NCI-H748 (cell line): ENCODE measurements at regions not wholly inside any gene's neighbourhood (a gene's known extent, or its start where the extent isn't known, plus 50 kb on each side); places are given as distances from the start of the nearest gene placed in this dataset.
"Not testable (repeated sequence)": the region's sequence is repeated elsewhere in the genome, so short reads cannot be mapped to it uniquely, and the experiment has no call there.

Source experiments
- DNase-seq: peaks from one replicate; lab custom pipeline; 2025; ENCODE audit not compliant: unreplicated experiment; lab: John Stamatoyannopoulos, UW

DNA sequence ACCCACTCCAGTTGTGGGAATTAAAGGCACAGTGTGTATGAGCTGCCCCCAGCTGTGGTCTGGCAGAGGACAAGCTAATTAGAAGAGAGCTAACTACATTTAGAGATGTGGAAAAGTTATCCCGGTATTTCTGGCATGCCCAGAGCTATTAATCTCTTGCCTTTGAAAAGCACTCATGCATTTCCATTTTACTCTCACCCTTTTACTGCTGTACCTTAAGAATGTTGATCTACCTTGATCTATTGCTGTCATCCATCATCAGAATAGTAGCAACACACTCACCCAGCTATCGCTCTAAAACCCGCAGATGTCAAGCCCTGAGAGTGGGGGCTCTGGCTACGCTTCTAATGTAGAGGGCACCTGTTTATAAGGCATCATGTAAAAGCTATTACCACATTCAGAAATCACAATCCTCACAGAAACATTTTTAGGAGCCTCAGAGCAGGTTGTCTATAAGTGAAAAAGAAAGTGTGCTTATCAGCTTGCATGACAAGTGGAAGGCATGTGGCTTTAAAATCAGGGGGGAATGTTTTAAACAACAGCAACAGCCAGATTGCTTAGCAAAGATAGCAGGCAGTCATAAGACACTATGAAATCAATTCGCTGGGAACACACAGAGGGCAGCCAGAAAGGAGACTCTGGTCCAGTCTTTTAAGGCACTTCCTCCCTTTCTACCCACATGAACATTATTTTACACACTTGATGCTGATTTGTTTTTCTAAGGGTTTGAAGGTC is 224.2 kb upstream of the IRS2 start:
- no peak for DNase-seq

DNA sequence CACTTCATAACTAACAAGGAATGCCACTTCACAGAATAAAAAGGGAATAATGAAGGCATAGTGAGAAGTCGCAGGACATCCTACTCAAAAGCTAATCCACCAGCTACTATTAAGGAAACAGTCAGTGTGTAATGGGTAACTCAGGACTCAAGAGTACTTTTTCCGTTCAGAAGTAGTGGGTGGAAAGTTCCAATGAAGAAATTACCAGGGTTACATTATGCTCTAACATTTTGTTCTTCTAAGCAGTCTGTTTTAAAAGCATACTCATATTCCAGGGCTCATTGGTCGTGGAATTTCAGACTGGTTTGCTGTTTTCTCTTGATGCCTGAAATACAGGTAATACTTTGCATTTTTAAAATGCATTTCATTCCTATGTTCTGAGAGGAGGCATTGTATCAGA is 222.4 kb upstream of the IRS2 start:
- no peak for DNase-seq

DNA sequence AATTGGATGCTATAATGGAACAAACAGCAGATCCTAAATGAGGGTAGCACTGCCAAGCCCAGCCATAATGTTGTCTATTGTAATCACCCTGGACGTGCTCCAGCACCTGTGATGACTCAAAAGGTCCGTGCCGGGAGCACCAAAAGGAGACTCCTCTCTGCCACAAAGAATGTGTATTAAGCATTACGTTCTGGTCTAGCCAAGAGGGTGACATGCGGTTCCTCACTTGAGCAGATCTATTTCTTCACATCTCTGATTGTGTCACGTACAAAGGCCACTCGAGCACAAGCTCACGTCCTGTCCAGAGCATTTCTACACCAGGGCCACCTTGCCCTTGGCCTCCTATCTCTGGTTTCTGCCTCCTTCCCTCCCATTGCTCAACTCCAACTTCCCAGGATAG is 219.9 kb upstream of the IRS2 start:
- peak; percentile 29 for DNase-seq

DNA sequence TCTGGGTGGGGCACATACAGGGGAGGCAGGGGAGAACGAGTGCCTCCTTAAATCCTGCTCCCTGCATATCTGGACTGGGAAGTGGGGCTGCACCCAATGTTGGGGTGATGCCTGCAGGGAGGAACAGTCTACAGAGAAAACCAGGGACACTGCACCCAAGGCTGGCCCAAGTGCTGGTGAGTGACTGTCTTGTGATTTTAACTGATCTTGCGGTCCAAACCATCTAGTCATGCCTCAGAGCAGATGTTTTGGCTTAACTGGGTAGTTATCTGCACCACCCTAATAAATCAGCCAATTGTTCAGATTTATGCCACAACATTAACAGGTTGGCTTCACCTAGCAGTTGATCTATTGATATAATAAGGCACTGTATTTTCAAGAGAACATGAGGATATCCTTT is 219.2 kb upstream of the IRS2 start:
- DNase-seq, result no peak

DNA sequence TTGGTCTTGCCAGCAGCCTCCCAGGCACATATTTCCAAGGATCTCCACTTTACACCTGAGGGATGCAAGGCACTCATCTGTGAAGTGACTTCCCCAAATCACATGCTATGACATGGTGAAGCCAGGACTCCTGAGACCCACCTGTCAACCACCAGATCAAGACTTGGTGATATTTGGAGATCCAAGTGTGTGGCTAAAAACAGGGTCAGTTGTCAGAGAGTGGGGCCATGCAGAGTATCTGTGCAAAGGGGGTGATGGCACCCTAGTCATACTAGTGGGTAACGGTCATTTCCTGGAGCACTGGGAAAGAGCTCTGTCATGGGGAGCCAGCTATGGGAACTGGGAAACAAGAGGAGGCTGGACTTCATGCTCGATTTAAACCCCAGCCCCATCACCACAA is 218.4 kb upstream of the IRS2 start:
- DNase-seq, result no peak

DNA sequence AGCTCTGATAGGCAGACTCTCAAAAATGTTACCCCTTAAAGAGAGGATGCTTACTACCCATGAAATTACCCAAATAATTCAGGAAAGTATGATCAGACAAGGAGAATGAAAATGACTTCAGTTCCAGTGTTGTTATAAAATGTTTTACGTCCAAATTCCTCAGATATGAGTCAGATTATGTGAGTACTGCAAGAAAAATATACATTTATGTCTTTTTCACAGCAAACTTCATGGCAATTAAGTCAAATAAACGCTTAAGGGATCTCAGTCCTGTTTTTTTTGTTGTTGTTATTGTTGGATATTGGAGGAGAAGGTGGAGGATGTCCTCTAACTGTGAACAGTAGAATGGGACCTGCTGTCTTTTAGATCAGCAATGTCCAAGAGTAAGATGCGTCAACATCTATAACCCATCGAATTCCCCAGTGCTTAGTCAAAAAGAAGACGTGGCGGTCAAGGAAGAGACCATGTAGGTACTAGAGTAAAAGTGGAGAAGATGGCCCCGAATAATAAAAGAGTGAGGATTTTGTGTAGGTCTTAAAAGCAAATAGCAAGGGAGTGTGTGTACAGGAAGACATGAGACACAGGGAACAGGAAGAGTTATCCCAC is 215.4 kb upstream of the IRS2 start:
- DNase-seq, result no peak

DNA sequence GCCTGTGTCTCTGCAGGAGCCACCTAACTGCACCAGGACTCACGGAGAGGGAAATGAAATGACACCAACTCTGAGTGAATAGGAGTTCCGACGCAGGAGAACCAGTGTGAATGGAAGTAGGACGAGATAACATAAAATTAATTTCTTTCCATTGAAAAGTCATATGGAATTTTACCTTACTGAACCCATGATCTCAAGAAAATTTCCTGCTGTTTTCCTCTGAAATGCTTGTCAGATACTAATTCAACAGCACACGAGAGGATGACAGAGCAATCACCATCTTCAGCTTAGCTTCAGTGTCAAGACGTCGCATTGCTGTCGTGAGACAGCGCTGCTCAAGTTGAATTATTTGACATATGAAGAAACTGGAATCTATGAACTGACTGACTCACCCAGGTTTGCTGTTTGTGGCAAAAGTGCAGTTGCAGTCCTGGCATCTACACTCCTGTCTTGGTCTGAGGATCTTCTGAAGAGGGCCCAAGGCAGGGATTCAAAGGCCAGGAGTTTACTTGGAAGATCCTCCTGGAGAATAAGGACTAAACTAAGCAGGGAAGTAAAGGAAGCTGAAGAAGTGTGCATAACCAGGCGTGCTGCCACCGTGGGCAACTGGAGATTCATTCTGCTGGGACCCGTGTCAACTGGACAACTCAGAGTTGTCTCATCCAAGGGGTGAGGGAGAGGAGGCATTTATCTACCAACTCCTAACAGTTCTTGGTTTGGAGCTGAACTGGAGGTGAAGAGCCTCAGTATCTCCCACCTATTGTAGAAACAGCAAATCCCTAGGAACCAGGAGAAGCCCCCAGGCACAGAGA is 214.4 kb upstream of the IRS2 start:
- DNase-seq, result no peak

DNA sequence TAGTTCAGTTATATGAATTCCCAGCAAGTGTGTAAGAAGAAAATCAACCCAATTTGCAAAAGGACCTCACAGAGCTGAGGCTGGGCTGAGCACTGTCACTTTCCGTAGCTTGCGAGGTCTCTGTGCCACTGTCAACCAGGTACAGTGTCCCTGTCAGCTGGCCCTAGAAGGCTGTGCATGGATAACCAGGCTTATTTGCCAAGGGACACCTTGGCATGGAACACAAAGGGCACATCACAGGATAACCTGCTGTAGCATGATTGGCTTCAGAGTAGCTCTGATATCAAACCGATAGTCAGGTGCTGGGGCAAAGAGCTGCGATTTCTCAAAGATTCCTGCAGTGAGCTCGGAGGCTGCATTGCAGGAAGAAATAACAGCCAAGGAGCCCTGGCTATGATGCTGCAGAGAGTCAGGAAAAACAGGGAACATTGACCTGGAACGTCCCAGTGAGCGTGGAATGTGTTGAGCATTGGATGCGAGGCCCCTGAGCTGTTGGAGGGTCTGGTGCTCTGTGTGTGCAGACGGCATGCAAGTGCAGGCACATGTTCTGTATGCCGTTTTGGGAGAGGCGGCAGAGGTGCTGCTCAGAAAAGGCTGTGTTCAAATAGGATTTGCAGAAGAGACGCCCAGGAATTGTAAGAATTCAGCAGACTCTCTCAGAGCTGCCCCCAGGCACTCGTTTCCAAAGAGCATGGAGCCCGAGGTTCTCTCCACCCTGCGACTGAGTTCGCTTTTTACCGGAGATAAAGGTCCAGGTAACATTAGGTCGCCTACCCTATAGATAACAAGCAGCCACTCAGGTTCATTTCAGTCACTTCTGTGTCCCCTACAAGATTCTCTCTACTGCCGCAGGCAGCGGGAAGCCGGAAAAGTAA is 213.5 kb upstream of the IRS2 start:
- DNase-seq, result no peak

DNA sequence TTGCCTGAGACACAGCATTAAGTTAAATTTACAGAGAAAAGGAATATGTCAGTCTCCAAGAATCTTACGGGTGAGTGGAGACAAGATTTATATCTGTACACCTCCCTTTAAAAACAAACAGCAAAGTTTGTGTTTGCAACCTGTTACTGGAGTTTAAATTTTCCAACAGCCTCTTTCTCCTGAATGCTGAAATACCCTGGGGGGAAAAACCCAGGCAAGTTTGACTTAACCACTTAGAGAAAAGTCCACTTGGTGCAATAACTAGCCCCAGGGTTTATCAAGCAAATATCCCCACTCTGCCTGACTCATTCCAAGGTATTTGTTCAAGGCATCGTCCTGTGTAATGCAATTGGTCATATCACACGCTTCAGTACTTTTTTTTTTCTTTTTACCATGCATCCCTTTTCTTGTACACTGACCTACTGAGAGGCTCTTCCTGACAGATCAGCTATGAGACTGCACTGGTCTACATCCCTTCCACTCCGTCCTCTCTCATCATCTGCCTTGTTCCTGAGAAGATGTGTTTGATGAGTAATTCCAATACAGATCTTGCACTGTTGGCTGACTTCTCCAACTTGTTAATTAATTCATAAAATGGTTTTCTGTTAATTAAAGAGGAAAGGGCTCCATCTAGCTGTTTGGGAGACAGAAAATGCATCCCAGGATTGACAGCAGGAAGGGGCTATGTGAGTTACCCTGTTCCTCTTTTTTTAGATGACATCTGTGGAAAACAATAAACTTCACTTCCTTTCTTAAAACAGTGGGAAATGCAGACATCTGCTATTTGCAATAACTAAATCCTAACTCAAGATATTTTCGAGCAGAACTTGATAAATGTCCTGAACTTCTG is 212.5 kb upstream of the IRS2 start:
- DNase-seq, result peak; percentile 5

DNA sequence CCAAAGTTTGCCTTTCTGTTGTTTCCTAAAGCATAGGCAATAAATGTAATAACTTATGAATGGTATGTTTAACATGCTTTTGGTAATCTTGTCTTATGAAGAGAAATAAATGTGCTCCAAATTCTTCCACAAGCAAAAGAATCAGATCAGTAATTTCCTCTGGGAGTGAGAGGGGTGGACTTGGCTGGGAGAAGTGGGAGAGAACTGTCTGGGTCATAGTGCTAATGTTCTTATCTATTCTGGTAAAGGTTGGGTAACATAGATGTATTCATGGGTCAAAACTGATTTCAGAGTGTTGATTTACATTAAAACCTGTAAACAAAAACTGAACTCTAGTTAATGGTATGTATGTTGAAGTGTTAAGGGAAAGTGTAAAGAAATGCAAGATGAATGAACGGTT is 211.7 kb upstream of the IRS2 start:
- no peak for DNase-seq

DNA sequence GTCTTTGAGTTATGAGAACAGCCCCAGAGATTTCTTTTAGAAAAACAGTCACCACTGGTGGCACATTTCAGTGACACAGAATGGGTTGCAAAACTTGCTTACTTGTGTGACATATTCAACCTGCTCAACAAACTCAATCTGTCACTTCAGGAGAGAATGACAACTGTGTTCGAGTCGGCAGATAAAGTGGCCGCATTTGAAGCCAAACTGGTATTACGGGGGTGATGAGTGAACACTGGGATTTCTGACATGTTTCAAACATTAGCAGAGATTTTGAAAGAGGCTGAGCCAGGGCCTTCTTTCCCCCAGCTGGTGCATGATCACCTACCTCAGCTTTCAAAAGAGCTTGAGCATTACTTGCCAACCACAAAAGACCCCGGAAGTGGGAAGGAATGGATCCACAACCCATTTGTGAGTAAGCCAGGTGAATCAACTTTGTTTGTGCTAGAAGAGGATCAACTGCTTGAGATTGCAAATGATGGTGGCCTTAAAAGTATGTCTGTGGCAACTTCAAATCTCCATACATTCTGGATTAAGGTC is 210.7 kb upstream of the IRS2 start:
- DNase-seq, result not testable (repeated sequence)

DNA sequence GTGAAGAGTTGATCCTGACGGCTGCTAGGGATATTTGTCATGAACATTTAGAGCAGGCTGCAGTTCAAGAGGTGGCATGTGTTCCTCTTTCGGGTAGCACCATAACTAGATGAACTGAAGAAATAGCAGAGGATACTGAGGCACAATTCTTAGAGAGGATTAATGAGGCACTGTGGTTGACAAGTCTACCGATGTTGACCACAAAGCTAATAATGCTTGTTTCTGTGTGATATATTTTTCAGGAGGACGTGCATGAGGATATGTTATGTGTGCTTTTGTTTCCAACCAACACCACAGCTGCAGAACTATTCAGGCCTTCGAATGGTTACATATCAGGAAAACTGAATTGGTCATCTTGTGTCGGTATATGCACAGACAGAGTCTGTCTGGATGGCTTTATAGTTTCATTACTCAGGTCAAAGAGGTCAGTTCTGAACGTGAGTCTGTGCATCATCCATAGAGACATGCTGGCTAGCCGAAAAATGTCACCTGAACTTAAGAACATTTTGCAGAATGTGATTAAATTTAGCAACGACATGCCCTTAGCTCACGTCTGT is 210.1 kb upstream of the IRS2 start:
- no peak for DNase-seq

DNA sequence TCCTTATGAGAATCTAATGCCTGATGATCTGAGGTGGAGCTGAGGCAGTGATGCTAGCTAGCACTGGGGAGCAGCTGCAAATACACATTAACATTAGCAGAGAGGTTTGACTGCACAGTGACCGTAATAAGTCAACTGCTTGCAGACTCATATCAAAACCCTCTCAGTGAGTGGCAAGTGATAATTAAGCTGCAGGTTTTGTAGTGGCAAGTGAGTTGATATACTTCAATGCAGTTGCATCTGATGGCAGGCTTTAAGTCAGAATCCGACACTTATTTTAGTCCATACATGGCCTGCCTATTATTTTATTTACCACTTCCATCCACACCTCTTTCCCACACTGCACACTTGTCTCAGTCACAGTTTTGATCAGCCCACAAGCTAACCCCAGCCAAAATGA is 209.2 kb upstream of the IRS2 start:
- DNase-seq, result no peak

DNA sequence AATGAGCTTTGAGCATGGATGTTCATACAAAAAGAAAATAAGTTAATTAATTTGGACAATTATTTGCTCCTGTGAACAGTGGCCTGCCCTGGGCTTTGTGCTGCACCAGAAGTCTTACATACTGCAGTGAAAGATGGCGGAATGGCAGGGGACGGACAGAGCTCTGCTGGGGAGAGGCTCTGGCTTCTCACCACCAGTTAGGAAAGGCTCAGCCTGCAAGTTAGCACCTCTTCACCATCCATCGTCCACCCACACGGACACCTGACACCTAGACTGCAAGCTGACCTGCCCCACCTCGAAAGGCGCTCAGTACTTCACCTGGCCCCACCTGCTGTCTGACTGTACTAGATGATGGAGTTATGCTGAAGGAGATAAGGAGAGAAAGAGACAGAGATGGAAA is 203.9 kb upstream of the IRS2 start:
- peak; percentile 14 for DNase-seq

DNA sequence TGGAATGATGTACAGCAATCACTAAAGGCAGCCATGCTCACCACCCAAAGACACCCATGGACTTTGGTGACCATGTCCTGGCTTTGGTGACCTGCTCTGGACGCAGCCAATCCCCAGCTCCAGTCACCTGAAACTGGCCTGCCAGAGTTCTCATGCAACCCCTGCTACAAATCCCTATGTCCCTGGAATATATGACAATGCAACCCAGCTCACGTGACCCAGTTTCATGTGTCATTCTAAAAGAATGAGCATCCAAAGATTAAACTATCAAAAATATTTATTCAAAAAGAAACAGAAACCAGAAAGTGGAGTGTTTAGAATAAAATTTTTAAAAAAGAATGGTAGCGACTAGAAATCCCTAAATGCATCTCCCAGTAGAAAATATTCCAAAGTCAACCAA is 203.3 kb upstream of the IRS2 start:
- DNase-seq, result no peak

DNA sequence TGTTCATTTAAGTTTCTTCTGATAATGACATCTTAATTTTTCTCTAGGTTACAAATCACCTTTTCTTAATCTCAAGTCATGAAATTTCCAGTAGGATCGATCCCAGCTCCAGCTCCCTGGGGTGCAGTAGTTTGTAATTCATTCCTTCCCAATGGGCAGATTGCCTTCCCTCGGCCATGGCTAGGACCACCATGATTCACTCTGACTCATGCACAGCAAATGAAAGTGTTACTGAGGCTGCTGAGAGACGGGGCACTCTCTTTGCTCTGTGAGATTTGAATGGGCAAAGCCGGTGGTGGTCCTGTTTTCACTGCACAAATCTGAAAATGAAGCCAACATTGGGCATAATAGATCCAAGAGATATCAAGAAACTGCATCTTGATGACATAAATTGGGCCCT is 202.8 kb upstream of the IRS2 start:
- DNase-seq, result no peak

DNA sequence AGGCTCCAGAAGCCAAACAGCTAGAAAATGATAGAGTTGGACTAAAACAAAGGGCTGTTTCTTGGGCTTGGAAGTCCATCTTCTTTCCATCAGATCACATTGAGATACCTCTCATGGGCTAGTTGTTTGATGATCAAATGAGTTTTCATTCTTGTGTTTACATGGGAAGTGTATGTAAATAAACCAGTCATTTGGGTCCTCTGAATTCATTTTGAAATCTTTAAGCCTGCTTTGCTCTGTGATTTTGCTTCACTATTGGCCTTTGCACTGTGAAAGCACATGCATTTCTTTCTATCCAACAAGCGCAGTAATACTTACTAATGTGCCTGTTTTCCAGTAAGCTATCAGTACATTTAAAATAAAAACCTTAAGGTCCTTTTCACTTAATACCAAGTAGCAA is 200.5 kb upstream of the IRS2 start:
- peak; percentile 4 for DNase-seq

DNA sequence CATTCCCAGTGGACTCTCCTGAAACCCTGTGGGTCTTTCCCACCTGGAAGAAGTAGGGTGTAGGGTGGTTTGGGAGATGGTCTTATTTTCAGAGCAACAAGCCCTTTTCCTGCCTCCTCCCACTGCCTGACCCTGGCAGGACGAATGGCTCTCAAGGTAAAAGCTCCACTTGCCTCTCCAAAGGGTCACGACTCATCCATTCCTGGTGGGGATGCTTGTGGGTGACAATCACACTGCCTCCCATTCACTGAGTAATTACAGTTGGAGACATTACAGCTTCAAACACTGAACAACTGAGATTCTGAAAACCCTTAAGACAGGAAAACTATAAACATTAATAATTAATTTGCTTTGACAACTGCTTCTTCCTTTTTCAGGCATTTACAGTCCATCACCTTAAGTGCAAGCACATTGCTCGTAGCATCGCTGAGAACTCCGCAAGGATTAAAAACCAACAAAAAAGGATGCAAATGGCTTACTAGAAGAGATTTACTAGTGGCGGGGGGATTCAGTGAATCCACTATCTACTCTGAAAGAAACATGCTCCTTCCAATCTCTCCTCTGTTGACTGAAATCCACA is 199.6 kb upstream of the IRS2 start:
- no peak for DNase-seq

DNA sequence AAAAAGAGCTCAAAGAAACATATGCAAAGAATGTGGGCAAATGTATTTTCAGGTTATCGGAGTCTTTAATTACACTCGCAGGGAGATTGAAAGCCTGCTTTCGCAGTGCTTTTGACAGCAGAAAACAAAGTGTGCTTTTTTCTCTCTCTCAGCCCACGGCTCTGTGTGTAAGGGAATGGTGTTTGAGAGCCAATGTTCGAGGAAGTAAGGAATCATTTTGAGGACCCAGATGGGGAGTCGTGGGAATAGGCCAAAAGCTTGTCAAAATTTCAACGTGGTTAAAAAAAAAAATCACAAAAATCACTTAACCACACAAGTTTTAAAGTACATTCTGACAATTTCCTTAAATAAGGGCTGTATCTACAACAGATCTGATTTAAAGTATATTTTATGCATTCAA is 197.1 kb upstream of the IRS2 start:
- DNase-seq, result no peak
